GM19468 (cell line): ENCODE measurements at regions not wholly inside any gene's neighbourhood (a gene's known extent, or its start where the extent isn't known, plus 50 kb on each side); places are given as distances from the start of the nearest gene placed in this dataset.

ENCODE experiments used
- ATAC-seq: cut with Tn5 transposase; IDR thresholded peaks from one replicate; pipeline ENCODE4 v1.9.1; 2021; ENCODE audit warnings: mild to moderate bottlenecking, moderate library complexity, moderate number of reproducible peaks; ENCODE audit not compliant: unreplicated experiment; ENCODE audit errors: extremely low read depth

- no peak for ATAC-seq
Observed at GRCh38 chr14:26984311-26985177, 386.7 kb upstream of the NOVA1 start.

DNA sequence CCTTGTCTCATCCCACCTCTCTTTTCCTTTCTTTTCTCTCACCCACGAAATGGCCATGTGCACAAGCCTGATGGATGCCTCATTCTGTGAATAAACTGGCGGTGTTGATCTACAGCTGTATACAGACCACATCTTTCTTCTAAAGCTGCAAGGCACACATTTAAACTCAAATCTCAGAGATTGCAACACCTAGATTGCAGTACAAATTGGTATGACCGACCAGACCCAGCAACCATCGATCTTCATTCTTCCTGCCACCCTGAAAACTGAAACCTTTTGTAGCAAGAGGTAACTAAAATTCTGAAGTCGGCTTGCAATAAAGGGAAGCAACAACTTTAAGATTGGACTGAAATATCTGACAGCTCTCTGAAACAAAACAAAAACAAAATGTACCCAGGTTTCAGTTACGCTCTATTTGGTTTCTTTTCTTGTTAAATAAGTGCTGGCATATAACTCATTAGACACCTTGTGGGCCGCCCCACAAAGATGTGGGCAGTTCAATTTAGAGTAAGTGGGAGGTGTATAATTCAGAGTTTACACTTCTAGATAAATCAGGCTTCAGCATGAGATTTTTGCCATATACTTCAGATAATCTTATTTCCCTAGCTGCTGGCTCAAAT is 390.0 kb upstream of the NOVA1 start:
- ATAC-seq = no peak

DNA sequence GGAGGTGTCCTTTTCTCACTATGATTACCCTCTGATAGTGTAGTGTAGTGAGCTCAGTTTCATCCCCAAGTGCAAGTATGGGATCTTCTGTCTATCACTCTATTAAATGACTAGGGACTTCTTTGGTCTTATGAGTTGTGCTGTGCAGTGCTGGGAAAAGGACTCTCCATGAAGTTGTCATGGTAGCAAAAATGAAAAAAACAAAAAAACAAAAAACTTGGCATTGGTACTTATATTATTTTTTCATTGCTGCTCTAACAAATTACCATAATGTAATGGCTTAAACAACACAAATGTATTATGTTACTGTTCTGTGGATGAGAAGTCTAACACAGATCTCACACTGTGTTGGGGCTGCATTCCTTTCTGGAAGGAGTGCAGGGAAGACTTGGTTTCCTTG is 393.1 kb upstream of the NOVA1 start:
- no peak for ATAC-seq

- ATAC-seq = no peak
Observed at GRCh38 chr14:26992403-26993115, 394.7 kb upstream of the NOVA1 start.

DNA sequence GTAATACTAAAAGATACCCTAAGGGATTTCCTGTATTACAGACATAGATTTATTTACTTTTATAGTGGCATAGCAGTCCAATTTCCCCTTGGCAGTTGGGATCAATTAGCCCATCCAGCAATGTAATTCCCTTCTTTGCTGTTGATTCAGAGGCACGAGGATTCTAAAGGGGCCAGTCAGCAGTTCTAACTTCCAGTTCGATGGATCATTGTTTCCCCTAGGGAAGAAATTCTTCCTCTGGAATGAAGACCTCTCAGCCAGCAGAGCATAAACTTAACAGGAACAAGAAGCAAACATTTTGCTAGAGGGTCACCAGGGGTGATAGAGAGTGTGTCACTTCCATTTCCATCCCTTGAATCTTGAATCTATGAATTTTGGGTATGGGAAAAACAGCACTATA is 395.7 kb upstream of the NOVA1 start:
- no peak for ATAC-seq

- no peak for ATAC-seq
Observed at GRCh38 chr14:26995301-26995700, 397.5 kb upstream of the NOVA1 start.

DNA sequence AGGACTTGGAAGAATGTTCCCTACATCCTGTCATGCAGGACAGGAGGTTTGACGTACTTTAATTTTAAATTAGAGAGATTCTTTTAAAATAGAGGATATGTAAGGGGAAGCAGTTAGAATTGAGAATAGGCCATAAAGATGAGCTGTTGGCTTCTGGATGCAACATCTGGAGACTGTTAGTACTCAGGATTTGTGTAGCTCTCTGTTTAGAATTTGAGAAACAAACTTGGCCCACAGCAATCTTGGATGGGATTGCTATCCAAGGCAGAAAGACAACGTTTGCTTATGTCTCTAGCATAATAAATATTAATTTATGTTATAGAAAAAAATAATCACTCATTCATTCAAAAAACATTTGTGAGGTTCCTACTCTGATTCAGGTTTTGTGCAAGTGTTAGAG is 398.4 kb upstream of the NOVA1 start:
- ATAC-seq = no peak

DNA sequence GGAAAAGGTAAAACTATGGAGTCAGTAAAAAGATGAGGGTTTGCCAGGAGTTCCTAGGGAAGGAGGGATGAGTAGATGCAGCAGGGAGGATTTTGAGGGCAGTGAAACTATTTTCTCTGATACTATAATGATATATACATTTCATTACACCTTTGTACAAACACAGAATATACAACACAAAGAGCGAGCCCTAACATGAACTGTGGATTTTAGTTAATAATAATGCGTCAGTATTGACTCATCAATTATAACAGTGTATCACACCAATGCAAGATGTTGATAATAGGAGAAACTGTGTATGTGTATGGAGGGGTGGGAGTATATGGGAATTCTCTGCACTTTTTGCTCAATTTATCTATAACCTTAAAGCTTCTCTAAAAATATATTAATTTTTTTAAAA is 404.3 kb upstream of the NOVA1 start:
- ATAC-seq = no peak

- ATAC-seq = no peak
Observed at GRCh38 chr14:27006570-27006969, 408.7 kb upstream of the NOVA1 start.

GRCh38 chr14:27008187-27008586 is 410.4 kb upstream of the NOVA1 start:
- ATAC-seq = no peak

DNA sequence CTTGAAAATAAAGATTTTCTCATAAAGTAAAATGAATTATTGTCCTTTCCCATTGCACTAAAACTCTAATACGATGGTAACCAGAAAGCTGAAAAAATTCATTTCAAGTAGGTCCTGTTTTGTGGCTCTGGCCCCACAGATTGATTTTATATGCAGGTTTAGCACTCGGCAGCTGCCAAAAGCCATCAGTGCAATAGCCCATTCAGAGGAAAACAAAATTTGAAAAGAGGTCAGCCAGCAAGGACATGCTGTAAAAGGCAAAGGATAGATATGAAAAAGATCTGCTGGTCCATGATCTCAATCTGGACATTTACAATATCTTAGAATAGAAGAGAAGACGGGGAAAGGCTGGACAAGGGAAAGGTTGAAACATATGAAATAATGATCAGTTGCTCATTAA is 414.8 kb upstream of the NOVA1 start:
- no peak for ATAC-seq

GRCh38 chr14:27013678-27014077 is 415.8 kb upstream of the NOVA1 start:
- no peak for ATAC-seq

GRCh38 chr14:27015065-27015464 is 417.2 kb upstream of the NOVA1 start:
- no peak for ATAC-seq

DNA sequence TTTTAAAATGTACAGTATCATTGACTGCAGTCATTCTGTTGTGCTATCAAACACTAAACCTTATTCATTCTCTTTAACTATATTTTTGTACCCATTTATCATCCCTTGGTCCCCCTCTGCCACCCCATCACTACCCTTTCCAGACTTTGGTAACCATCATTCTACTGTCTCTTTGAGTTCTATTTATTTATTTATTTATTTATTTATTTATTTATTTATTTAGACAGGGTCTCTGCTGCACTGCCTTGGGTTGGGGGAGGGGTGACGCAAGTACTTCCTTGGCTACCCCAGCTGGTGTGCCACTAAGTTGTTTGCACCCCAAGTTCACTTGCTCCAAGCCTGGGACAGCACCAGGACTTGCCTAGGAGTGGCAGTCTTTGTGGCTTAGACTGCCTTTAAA is 427.8 kb upstream of the NOVA1 start:
- no peak for ATAC-seq

DNA sequence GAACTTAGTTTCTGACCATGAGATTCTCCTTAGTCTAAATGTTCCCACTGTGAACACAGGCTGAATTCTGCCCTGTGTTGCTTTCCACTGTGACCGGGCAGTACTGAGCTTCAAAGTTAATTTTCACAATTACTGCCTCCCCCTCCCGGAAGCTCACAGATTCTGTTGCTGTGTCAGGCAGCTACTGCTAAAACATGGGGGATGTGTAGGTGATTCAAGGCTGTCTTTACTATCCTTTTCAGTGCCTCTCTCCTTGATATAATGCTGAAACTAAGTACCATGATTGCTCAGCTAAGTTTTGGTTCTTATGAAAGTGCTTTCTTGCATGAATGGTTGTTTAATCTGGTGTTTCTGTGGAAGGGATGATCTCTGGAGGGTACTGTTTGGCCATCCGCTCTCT is 428.3 kb upstream of the NOVA1 start:
- ATAC-seq = no peak

- no peak for ATAC-seq
Observed at GRCh38 chr14:27040552-27040951, 442.7 kb upstream of the NOVA1 start.

GRCh38 chr14:27049701-27050100 is 451.9 kb upstream of the NOVA1 start:
- ATAC-seq = no peak

- no peak for ATAC-seq
Observed at GRCh38 chr14:27050208-27050607, 452.4 kb upstream of the NOVA1 start.

DNA sequence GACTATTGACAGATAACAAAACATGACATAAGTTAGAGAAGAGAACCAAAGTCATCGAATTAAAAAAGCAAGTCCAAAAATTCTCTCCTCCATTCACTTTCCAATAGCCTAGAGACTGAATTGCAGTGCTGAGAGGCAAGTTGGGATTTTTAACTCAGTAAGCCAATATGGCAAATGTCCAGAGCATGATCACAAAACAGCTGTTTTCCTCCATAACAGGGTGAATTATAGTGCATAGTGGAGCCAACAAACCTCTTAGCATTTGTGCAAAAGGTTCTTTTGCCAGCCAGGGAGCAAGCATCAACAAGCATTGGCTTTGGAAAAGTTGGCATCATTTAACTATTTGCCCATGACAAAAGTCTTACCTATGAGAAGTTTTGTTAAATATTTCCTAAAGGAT is 458.8 kb upstream of the NOVA1 start:
- no peak for ATAC-seq

- ATAC-seq = no peak
Observed at GRCh38 chr14:27061299-27061698, 463.5 kb upstream of the NOVA1 start.

DNA sequence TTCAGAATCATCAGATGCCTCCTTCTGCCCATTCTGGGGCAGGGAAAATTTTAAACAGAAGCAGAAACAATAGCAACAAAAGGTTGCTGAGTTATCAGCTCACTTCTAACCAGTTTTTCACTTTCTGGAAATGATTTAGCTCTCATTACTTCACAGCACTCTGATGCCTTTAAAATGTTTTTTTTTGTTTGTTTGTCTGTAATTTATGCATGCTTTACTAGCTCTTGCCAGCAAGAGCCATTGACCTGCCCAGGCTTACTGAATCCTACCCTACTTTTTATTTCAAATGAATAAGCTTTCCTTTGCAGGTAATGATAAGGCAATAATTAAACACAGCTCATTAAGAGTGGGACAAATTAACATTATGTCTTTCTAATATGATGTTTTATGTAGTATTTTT is 466.1 kb upstream of the NOVA1 start:
- ATAC-seq = no peak
